Stimulated activated CD8-positive, alpha-beta memory T cell treated with anti-CD3 and anti-CD28 coated beads, Interleukin-4, amount 100 ng/mL, for 24 hours (primary cell): ENCODE measurements at regions not wholly inside any gene's neighbourhood (a gene's known extent, or its start where the extent isn't known, plus 50 kb on each side); places are given as distances from the start of the nearest gene placed in this dataset.

Experiments
- DNase-seq: peaks from one replicate; pipeline ENCODE4 v3.0.0-alpha.2; 2020; ENCODE audit warnings: low read depth

DNA sequence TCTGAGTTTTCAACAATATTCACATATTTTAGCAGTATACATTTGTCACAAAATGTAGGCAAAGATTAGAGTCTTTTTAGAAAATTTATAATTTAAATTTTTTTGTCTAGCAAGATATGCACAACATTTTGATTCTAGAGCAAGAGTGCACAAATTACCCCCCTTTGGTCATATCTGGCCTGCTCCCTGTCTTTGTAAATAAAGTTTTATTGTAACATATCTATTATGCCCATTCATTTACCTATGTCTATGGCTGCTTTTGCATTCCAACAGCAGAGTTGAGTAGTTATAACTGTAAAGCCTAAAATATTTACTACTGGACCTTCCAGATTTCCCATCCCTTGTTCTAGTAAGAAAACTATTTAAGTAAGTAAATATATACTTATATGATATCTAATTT, 430.7 kb downstream of the EDEM1 start:
- no peak for DNase-seq

DNA sequence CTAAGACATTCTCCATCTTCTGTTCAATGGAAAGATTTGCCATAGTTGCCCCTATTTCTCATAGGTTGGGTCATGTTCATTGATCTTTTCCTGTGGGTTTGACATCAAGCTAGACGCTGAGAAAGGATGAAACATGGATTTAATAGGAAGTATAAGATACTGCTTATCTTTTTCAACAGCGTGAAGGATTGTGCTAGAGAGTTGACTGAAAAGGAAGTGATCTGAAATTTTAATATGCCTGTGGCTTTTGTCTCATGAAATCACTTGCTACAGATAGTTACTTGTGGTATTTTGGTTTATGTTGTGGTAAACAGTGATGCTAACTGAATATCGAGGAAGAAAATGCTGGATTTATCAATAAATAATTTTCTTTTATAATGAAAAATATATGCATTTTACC, 442.9 kb downstream of the EDEM1 start:
- no peak for DNase-seq

DNA sequence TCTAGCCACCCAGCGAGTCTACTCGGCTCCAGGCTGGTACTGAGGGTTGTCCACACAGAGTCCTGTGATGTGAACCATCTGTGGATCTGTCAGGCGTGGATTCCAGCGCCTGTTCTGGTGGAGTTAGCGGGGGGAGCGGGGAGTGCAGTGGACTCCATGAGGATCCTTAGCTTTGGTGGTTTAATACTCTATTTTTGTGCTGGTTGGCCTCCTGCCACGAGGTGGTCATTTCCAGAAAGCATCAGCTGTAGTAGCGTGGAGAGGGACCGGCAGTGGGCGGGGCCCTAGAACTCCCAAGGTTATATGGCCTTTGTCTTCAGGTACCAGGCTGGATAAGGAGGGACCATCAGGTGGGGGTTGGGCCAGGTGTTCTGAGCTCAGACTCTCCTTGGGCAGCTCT, 446.5 kb downstream of the EDEM1 start:
- DNase-seq = no peak

DNA sequence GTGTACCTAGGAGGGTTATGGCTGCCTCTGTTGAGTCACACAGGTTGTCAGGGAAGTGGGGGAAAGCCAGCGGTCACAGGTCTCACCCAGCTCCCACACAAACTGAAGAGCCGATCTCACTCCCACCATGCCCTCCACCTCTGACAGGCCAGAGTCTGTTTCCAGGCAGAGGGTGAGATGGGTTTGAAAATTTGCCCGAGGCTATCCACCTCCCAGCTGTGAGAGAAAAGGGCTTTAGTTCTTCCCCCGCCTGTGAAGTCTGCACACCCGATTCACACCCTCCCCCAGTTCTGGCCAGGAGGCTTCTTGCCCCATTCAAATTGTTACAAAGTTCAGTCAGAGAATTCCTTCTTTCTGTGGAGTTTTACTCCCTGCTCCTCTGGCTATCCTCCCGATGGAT, 446.9 kb downstream of the EDEM1 start:
- DNase-seq = no peak

DNA sequence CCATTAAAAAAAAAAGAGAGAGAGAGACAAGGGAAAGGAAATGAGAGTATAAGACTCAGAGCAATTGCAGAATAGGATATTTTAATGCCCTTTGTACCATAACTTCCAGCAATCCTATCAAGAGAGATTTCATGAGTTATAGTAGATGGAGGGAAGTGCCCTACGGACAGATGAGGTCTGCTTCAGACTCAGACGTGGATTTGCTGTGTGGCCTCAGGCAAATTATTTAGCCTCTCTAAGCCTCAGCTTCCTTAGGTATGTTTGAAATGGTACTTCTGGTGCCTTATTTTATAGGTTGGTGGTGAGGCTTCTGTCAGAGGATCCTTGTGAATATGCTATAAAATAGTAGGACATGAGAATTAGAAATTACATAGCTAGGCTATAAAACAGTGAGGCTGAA, 448.2 kb downstream of the EDEM1 start:
- DNase-seq = no peak

DNA sequence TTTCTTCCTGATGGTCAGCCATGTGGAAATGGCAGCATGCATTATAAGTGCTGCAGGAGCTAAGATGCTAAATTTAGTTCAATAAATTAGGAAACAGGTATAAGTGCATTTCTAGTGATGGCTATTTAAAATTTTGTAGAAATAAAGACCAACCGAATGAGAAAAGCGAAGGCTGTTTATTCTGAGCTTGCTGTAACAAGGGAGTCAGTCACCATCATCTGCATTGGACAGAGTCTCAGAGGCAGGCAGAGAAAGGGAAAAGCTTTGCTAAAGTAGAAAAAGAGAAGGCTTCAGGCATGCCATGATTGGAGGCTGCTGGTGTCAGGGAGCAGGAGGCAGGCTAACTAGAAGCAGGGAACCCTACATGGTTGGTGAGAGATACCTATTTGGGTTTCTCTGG, 451.0 kb downstream of the EDEM1 start:
- no peak for DNase-seq

DNA sequence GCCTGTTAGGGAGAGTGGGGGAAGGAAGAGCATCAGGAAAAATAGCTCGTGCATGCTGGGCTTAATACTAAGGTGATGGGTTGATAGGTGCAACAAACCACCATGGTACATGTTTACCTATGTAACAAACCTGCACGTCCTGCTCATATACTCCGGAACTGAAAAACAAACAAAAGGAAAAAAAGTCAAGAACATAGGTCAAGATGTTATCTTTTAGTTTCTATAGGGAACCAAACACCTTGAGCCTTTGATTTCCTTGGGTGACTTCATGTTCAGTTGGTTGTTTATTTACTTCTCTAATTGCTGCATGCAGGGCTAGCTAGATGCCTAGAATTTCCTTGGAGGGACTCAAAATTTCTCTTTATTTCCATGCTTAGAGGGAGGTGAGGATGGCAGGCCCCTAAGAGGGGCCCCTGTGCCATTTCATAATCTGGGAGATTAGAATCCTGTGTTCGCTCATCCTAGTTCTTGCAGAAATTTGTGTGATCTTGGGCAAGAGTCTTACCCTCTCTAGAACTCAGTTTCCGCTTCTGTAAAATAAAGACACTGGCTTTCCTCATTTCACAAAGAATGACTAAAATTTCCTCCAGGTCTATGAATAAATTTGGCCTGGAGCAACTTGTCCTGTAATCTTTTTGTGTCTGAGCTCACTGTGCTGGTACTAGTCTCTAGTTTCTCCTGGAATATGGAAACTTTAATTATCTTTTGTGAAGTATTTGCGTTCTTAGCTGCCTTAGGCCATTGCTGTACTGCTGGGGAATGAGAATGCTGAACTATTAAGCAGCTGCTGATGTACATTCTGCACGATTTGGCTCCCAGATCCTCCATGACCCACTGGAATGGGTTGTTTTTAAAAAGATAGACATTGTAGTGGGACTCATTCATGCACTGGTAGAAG, 457.5 kb downstream of the EDEM1 start:
- DNase-seq = no peak

DNA sequence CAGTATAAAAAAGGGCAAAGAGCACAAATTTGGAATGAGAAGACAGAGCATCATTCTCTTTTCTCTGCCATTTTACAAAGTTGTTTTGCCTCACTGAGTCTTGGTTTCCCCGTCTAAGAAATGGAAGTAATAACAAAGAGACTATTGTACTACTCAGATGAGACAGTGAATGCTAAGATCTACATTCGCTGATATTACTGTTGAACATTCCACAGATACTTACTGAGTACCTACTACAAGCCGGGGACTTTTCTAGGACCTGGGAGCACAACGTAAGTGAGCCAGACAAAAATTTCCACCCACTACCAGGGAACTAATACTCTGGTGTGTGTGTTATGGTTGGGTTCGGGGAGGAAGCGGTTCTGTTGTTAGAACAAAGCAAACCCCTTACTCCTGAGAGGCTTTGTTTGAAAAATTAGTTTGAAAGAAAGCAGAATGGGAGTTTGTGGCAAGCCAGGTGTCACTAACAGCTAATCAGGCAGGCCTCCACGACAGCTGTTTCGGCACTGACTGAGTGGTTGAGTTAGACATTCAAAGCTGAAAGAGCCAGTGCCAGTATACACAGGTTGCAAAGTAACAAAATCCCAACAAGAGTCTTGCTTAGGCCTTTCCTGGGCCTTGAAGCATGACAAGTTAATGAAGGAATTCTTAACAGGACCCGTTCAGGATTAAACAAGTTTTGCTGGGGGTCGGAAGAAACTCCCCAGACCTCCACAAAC, 458.3 kb downstream of the EDEM1 start:
- DNase-seq = no peak

DNA sequence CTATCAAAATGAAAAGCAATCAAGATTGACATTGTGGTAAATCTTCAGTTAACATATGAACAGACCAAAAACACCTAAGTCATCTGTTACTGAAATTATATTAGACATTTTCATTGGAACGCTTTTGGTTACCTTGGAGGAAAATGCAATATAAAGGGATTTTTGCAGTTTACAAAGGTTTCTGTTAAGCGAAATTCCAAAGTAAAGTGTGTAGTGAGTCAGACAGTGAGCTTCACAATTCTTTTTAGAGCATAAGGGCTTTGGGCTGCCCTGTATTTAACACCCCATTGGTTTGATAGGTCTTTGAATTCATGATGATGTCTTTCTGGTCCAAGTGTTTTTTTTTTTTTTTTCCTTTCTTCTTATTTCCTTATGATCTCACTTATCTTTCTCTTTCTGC, 462.8 kb downstream of the EDEM1 start:
- DNase-seq = no peak

DNA sequence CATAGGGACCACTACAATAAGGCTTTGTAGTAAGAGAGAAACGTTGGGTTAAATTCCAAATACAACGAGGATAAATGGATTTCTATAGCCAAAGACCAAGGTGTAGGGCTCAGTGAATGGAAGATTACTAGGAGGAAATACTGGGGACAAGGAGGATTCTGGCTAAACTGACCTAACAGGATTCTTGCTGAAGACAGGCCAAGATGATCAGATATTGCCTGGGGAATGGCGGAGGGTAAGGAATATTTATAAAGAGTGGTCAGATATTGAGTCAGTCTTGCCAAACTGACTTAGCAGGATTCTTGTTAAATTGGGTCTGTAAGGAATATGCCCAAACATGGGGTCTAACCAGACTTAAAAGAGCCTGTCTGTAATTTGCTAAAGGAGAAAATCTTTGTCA, 463.8 kb downstream of the EDEM1 start:
- no peak for DNase-seq

DNA sequence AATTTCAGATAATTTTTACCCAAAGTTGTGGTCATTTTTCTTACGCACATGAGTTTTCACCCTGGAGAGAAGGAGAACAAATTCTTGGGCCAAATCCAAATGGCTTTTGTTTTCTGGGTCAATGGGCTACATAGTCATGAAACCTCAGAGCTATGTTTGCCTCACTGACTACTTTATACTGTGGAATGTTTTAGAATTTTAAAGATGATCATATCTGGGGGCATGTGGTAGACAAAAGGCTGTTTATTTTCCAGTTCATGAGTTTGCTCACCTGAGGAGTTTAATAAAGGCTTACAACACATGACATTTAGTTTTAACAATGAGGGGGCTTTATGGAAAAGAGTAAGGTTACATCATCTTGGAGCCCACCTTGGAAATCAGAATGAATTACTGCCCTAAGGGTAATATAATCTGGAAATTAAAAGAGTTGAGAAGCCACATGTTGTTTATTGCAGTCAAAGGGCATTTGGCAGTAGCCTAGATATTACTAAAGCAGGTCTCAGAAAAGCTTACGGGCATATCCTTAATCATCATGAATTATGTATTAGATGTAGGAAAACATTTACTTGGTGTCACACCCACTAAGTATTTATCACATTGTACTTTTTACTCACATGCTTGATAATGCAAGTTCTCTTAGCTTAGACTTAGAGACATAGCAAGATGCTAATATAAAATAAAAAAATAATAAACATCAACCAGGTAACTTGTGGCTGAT, 466.1 kb downstream of the EDEM1 start:
- no peak for DNase-seq

DNA sequence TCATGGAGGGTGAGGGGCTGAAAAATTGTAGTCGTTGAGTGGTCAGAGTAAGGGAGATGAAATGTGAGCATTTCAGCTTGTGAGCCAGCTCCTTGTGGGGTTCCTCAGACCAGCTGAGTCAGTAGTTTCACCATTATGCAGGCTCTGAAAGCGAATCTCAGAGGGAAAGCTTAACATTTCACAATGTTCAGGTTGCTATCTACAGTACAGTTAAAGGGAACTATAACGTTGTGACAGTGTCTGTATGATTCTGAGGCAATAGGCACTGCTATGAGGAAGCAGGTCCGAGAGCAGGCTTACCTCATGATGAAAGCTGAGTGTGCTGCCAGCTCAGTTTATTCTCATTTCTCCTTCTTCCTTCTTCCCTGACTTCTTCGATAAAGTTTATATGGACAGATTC, 469.6 kb downstream of the EDEM1 start:
- DNase-seq = no peak

DNA sequence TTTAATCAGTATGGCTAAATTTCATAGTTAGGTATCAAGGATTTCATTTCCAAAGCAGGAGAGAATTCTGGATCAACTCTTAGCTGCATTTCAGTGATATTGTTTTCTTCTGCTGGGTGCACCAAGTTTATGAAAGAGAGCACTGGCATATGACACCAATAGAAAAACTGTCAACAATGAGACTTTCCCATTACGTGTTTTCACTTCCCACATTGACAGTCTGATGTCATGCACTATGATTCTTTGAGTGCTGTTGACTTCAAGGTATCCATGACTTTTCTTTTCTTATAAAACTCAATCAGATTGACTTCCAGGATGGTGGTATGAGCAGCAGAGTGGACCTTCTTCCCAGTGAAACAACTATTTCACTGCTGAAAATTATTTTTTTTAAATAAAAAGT, 476.1 kb downstream of the EDEM1 start:
- no peak for DNase-seq

DNA sequence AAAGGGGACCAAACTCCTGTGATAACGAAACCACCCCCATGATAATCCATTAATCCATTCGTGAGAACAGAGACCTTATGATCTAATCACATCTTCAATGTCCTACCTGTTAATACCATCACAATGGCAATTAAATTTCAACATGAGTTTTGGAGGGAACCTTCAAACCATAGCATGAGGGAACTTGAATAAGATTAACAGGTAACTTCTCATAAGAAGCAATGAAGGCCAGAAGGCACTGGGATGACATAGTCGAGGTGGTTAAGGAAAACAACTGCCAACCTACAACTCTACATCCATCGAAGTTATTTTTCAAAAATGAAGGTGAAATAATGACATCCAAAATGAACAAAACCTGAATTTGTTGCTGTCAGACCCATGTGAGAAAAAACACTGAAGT, 478.9 kb downstream of the EDEM1 start:
- DNase-seq = no peak

DNA sequence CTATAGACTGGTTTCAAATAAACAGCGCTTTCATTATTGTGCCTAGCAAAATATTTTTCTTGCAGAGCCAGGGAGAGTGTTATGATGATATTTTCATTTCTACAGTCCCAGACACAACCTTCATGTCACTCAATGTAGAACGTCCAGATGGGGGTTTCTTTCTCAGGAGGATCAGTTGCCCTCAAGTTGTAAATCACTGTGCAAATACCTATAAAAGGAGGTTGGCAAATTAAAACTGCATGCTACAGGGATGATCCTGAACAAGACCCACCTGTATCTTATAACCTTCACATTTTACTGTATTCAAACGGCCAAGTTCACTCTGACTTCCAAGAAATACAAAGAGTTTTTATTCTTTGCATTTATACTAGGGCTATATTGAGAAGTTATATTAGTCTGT, 486.0 kb downstream of the EDEM1 start:
- no peak for DNase-seq

DNA sequence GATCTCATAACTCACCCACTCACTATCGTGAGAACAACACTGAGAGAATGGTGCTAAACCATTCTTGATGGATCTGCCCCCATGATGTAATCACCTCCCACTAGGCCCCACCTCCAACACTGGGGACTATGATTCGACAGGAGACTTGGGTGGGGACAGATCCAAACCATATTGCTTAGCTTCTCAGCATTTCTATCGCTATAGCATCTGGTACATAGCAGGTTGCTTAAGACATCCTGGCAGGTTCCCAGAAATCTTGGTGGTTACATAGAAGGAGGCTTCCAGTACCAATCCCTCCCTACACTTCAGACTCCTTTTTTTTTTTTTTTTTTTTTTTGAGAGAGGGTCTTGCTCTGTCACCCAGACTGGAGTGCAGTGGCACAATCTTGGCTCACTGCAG, 487.8 kb downstream of the EDEM1 start:
- no peak for DNase-seq

DNA sequence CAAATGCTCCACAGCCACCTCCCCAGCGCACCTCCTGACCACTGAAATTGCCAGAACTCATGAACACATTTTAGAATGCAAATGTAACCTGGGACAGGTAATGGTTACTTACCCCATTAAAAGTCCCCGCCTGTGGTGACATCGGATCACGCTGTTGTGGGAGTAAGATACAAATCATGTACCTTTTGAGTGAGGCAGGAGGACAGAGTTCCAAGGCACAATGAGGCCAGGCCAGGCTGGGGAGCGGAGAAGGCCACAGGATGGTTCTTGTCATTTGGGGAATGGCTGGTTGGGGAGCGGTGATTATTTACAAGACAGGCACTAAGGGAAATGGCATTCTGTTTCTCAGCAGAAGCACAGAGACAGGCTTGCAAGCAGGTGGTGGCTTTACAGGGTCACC, 490.0 kb downstream of the EDEM1 start:
- no peak for DNase-seq

DNA sequence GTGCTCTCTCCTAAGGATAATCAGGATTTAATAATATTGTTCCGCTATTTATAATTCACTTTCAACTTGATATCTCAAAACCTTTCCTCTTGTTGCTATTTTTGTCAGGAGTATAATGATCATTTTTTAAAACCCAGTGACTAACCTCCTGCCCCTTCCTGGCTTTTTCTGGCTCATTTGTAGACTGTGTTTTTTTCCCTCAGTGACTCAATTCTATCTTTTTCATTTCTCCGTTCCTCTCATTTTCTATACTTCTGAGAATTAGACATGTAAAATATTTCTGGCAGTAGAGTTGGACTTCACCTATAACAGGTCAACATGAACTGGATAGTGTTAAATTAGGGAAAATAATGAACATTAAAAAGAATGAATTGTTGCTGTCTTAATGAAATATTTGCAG, 490.7 kb downstream of the EDEM1 start:
- no peak for DNase-seq

DNA sequence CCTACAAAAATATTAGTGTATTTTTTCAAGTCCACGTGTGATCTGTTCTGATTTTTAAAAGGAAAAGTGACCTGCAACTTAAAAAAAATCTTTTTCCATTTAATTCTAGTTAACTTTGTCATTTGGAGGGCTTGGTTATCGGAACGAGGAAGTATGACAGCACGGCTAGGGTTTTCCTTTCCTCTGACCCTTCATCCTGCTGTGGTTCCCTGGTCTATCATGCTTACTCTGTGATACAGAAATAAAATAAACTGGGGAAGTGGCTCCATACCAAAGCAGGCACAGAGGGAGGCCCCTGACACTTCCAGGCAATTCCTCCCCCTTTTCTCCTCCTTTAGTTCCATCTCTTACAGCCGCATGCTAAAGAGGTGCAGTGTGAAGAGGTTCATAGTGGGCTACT, 491.3 kb downstream of the EDEM1 start:
- DNase-seq = no peak

DNA sequence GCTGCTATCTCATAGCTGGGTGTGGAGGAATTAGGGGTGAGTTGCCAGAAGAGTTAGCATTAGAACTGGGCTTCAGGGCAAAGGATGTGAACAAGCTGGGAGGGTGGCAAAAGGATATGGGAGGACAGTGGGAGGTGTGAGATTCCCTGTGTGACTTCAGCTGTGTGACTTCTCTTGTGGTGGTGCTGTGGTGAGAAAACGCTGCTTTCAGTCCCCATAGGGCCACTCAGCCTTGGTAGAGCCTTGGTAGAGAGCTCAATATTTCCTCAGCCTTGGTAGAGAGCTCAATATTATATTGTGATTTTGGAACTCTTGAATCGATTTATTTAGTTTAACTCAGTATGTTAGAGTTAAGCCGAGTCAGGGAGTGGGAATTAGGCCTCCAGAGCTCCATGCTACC, 499.7 kb downstream of the EDEM1 start:
- DNase-seq = no peak

DNA sequence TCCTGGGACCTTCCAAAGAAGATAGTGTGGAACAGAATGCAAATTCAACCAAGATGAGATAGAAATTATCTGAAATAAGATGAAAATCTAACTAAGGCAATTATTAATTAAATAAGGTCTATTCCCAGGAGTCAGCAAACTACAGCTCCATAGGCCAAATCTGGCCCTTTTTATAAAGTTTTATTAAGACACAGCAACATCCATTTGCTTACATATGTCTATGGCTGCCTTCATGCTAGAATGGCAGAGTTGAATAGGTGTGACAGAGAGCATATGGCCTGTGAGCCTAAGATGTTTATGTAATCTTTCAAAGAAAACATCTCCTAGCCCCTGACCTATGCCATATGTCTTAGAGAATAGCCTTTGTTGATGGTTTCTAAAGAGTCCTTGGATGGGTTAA, 503.0 kb downstream of the EDEM1 start:
- no peak for DNase-seq

DNA sequence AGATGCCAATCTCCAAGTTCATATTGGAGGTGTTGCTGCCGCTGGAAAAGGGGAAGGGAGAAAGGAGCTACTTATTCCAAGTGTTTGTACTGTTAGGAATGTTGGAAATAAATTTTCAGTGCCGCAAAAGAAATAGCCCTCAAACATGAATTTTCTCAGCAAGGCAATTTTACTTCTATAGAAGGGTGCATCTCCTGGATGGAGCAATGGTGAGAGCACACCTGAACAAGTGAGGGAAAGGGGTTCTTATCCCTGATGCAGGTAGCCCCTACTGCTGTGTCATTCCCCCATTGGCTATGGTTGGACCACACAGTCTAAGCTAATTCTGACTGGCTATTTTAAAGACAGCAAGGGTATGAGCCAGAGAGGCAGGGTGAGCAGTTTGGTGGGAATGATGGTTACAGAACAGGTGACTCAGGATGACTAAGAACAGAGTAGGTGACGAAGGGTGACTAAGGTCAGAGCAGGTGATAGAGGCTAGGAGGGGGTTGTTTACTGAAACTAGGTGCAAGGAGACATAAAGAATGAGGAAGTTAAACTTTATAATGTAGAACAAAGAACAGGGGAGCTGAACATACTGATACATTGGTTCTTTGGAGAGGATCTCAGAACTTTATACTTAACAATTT, 503.5 kb downstream of the EDEM1 start:
- DNase-seq = no peak

DNA sequence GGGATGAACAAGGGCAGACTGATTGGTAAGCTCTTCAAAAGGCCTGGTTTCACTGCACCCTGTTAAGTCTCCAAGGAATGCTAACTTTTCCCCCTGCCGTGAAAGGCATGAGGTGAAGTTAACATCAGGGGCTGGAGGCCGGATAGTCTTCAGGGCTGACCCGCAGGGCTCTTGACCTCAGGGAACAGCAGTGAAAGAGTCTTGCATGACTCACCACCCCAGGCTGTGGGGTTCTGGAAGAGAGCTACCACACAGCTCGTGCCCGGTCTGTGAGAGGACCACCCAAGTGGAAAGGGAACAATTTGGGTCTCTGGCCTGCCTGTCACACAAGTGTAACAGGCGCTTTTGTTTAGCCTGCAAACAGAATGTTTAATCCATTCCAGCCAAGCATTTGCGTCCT, 504.9 kb downstream of the EDEM1 start:
- no peak for DNase-seq
